PC-3 (cell line): ENCODE measurements at regions not wholly inside any gene's neighbourhood (a gene's known extent, or its start where the extent isn't known, plus 50 kb on each side); places are given as distances from the start of the nearest gene placed in this dataset.

Source experiments
- CTCF ChIP-seq: fragments of 300-600 bp; sonication (generic); conservative IDR thresholded peaks from 2 replicates; pipeline ENCODE4 v1.5.1; 2017; ENCODE audit warnings: antibody characterized with exemption, low read depth, mild to moderate bottlenecking, low read length
- EZH2 ChIP-seq: fragments of 300-600 bp; sonication (generic); IDR thresholded peaks from one replicate; pipeline ENCODE4 v1.6.1; 2017; ENCODE audit warnings: antibody characterized with exemption, mild to moderate bottlenecking, low read length; ENCODE audit not compliant: unreplicated experiment
- EZH2phosphoT487 ChIP-seq: fragments of 300-600 bp; sonication (generic); IDR thresholded peaks from 2 replicates; pipeline ENCODE4 v1.6.1; 2018; ENCODE audit warnings: mild to moderate bottlenecking, antibody characterized with exemption, low read length, borderline replicate concordance

GRCh38 chr2:11042841-11043240 lies 112.4 kb upstream of the SLC66A3 start:
- TF ChIP-seq CTCF (no peak), EZH2 (no peak), EZH2phosphoT487 (no peak)
